ENCODE measurements at regions not wholly inside any gene's neighbourhood (a gene's known extent, or its start where the extent isn't known, plus 50 kb on each side); places are given as distances from the start of the nearest gene placed in this dataset.

- no peak for DNase-seq
These were observed 1633.8 kb downstream of the MAT2B start for GRCh38 chr5:165139262-165139661.

DNA sequence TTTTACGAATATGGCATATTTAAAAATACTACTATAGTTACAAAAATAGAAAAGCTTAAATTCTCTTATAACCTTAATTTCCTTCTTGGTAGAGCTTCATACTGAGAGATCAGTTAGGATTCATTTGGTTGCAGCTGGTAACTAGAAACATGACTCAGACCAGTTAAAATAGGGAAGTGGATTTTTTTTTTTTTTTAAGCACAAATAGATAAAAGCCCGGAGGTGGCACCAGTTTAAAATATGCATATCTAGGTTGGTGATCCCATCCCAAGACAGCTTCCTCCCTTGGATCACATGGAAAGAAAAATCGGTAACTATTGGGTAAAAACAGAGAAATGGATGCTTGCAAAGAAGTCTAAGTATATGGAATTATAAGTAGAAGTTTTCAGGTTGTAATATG is 1634.3 kb downstream of the MAT2B start:
- no peak for DNase-seq

GRCh38 chr5:165143741-165144140 is 1638.3 kb downstream of the MAT2B start:
- no peak for DNase-seq

DNA sequence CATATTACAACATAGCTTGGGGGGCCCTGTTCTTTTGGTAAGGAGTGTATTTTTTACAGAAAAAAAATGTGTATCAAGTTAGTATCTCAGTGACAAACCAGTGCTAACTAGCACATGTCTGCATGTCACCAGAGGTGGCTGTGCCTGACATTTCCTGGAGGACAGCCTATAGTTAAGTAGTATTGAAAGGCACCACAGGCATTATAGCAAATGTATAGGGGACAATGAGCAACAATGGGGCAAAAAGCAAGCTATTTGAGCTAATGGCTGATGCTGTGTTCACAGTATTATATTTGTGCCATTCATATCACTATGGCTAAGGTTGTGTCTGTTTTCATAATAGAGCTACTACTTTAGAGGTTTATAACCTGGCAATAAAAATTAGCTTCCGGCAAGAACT is 1644.0 kb downstream of the MAT2B start:
- no peak for DNase-seq

DNA sequence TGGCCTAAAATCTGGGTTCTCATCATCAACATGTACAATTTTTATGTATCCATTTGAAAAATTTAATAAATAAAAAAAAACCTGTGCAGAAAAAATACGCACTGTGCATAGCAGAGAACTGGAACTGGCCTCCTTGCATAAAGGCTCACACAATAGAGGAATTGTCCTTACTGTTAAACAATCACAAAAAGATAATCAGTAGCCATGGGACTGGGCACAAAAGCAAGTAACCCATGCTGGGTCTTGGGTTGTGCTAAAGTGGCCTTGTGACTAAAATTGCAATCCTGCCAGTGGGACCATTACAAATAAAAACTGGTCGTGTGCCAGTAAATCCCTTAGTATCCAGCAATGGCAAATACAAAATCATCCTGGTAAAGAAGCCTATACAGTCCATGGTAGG is 1646.6 kb downstream of the MAT2B start:
- no peak for DNase-seq

GRCh38 chr5:165157219-165157618 is 1651.8 kb downstream of the MAT2B start:
- DNase-seq, result no peak

DNA sequence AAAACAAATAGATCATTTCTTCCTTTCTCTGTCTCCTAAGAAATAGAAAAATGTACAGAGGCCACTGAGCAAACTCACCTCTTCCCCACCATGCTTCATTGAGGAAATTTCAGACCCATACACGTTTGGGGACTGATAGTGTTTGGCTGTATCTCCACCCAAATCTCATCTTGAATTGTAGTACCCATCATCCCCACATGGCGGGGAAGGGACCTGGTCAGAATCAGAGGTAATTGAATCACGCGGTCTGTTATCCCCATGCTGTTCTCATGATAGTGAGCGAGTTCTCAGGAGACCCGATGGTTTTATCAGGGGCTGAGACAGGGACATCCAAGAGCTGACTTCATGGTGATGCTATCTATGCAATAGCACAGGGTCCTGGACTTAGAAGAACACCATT is 1655.8 kb downstream of the MAT2B start:
- DNase-seq, result no peak

- DNase-seq, result no peak
These were observed 1658.4 kb downstream of the MAT2B start for GRCh38 chr5:165163861-165164260.

DNA sequence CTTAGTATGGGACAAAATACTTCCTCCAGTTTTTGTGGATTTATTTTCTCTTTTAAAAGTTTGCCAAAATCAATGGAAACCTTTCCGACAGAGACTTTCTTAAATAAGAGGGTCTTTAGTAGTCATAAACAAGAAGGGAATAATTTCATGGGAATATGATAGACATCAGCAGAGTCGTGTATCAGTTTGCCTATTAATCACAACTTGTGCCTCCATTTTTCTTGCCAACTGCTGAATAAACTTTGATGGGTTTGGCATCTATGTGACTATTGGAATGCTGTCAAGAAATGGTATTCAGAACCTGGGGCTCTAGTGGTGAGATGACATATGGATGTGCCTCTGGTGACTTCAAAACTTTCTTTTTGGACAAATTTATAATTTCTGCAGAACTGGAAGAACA is 1668.2 kb downstream of the MAT2B start:
- no peak for DNase-seq

- DNase-seq, result no peak
These were observed 1669.6 kb downstream of the MAT2B start for GRCh38 chr5:165175041-165175440.

- no peak for DNase-seq
These were observed 1678.8 kb downstream of the MAT2B start for GRCh38 chr5:165184183-165184582.

DNA sequence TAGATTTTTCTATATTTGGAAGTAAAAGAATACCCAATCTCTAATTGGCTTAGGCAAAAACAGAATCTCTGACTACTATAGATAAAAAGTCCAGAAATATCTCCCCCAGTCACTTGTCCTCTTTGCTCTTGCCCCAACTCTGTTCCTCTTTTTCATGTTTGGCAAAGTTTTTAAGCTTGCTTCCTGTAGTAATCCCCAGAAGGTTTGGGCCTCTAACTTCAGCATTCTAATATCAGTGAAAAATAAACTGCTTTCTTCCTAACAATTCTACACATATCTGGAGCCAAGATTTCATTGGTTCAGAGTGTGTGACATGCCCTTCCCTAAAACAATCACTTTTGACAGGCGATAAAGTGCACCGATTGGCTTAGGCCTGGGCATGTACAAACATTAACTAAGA is 1680.3 kb downstream of the MAT2B start:
- no peak for DNase-seq

DNA sequence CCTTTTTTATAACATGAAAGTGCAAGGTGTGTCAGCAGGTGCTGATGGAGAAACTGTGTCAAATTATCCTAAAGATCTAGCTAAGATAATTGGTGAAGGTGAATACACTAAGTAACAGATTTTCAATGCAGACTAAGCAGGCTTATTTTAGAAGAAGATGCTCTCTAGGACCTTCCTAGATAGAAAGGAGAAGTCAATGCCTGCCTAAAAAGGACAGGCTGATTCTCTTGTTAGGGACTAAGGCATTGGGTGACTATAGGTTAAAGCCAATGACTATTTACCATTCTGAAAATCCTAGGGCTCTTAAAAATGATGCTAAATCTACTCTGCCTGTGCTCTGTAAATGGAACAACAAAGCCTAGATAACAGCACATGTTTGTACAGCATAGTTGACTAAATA is 1682.4 kb downstream of the MAT2B start:
- DNase-seq, result no peak

- DNase-seq, result no peak
These were observed 1683.2 kb downstream of the MAT2B start for GRCh38 chr5:165188556-165189175.

GRCh38 chr5:165196961-165197360 is 1691.5 kb downstream of the MAT2B start:
- DNase-seq, result no peak

GRCh38 chr5:165201369-165201768 is 1696.0 kb downstream of the MAT2B start:
- DNase-seq, result no peak

DNA sequence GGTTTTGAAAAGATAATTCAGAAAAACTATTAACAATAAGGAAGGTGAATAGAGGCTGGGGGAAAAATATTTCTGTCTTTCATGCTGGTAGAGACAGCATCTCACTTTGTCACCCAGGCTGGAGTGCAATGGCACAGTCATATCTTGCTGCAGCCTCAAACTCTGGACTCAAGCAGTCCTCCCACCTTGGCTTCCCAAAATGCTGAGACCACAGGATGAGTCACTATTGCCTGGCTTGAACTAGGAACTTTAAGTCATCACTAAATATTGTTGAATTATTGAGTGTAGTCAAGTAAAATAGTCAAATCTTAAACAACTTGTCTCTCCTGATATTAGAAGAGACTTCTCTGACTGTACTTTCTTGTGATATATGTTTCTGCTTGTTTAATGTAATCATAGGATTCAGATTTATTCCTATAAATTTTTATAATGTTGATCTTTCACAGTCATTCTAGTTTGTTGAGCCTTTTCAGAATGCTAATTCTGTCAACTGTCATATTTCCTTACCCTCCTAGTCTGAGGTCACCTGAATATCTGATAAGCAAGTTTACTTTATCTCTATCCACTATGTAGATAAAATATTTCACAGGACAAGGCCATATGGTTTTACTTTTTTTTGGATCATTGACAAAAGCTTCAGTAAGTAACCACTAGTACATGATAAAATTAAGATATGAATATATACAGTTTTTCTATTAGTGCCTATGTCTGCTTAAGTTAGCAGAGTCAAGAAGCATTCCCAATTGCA is 1696.5 kb downstream of the MAT2B start:
- no peak for DNase-seq

GRCh38 chr5:165202519-165202910 is 1697.1 kb downstream of the MAT2B start:
- DNase-seq, result no peak

DNA sequence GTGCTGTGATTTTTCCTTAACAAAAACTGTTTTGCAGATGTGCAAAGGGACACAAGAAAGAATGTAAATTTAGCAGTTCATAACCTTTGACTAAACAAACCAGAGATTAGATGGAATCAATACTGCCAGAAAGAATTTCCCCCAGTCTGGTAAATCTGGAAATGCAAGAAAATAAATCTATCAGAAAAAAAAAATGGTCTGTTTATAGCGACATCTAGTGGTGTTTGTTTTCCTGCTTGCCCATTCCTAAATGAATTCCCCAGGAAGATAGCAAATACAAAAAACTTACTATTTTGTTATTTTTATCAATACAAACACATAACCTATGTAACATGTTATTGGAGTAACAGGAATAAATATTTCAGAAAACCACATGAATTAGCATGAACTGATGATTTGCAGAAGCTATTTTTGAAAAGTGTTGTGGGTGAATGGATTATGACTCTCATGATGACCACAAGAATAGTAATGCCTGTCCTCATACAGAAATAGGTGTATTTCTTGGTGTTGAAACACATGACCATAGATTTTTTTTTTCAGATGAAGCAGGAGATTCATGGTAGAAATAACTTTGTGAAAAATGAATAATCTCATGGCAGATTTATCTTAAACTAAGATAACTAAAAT is 1703.8 kb downstream of the MAT2B start:
- DNase-seq, result no peak

DNA sequence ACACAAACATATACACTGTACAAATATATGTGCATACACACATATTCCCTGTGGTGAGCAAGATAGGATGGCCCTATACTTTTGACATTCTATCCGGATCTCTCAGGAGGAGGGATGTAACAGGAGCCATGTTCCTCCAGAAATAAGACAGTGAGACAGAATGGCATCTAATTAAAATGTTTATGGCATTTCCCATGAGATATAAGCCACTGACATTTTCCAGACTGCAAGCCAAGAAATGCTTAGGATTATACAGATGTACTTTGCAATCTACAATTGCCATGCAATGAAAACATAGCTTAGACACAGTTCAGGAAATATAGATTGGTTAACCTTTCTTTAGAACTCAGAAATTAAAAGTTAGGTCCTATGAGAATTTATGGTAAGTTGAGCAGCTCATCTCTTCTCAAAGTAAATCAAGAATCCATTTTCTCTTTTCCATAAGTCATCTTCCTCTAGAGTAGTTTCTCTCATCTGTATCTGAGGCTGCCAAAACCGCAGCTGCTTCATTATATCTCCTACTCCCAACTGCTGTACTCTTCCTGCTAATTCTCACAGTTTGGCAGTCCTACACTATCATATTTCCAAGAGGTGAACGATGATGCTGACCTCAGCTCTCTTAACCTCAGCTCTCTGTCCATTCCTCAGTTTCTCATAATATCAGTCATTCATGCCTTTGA is 1719.1 kb downstream of the MAT2B start:
- DNase-seq, result no peak

DNA sequence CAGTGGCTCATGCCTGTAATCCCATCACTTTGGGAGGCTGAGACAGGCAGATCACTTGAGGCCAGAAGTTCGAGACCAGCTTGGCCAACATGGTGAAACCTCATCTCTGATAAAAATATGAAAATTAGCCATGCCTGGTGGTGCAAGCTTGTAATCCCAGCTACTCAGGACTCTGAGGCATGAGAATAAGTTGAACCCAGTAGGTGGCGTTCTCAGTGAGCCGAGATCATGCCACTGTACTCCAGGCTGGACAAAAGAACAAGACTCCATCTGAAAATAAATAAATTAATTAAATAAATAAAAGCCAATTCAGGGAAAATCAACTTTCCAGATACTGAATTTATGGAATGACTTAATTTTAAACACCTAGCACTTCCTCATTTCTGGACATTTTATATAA is 1722.1 kb downstream of the MAT2B start:
- DNase-seq, result no peak

DNA sequence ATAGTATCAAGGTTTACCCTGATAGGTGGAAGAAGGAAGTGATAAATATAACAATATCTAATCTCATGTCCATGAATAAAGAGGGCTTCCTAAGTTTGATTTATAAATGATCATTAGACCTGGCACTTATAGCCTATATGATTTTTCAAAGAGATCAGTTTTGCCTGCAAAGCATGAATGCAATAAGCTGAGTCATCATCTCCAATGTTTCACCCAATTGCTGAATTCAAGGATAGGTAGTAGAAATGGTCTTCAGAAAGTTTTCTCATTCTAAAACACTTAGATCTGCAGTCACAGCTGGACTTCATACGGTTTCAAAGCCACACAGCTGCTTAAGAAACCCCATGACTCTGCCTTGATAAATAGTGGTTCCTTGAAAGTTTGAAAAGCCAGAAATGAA is 1722.8 kb downstream of the MAT2B start:
- no peak for DNase-seq

DNA sequence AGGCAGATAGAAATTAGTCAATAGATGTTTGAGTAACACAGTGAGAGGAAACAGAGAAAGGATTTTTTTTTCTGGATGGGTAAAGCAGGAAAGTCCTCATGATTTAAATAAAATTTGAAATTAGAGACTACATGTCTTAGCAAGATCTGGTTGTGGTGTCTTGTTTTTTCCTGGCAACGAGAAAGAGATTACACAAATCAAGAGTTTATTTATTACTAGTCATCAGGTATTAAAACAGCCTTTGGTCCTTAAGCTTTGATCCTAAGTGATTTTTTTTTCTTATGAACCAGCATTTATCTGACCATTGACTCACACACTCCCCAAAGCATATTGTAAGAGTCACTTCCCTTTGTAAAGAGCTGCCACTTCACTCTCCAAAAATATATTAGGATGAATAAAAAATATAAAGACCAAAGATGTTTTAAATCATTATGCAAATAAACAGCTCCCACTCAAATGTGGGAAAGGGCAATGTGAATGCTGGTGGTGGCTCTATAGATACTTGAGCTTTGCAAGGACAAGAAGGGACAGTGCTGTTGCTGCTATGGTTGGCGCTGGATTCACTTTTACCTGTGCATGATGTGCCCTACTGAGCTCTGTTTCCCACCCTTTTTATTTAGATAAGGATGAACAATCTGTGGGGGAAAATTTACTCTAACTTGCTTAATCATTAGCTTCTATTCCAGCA is 1726.5 kb downstream of the MAT2B start:
- DNase-seq, result no peak

All from T-helper 9 cell (primary cell).